SK-N-SH (cell line): ENCODE measurements at regions not wholly inside any gene's neighbourhood (a gene's known extent, or its start where the extent isn't known, plus 50 kb on each side); places are given as distances from the start of the nearest gene placed in this dataset.

Source experiments
- CTCF ChIA-PET: fragments of 300-600, 350-600 bp; formaldehyde crosslinking; extraction: SDS; loops from one replicate; lab custom pipeline; 2021; lab: Yijun Ruan, JAX
- POLR2A ChIA-PET: fragments of 350-600 bp; sonication (Branson Sonifier 250); formaldehyde crosslinking; extraction: SDS; loops from one replicate; lab custom pipeline; 2020; ENCODE audit warnings: antibody characterized with exemption, inconsistent platforms; lab: Yijun Ruan, JAX
- DNase-seq: peaks from one replicate; pipeline ENCODE4 v3.0.0; 2012
- H2AFZ ChIP-seq: fragments of 200-600 bp; sonication (generic); 2 replicates; pipeline ENCODE4 v1.8.1; 2016; ENCODE audit warnings: antibody characterized with exemption, mild to moderate bottlenecking, low read depth
- H3F3A ChIP-seq: fragments of 200-600 bp; sonication (generic); replicated peaks from 2 replicates; pipeline ENCODE3; 2016; ENCODE audit warnings: antibody characterized with exemption, mild to moderate bottlenecking; ENCODE audit not compliant: insufficient read depth
- H3K27ac ChIP-seq, 2 experiments: fragments of 200-500 bp in 1 of 2; fragments of 200-600 bp in 1 of 2; sonication (Bioruptor generic) in 1 of 2; sonication (generic), shearing (Covaris generic) in 1 of 2; 2 replicates each; pipeline versions ENCODE4 v1.5.1 to v1.6.1; 2014 to 2016; ENCODE audit warnings: low read depth in 2 of 2, inconsistent platforms in 1 of 2, low read length in 1 of 2, mild to moderate bottlenecking in 1 of 2, mixed read lengths in 1 of 2
- H3K27me3 ChIP-seq: fragments of 200-600 bp; sonication (generic), shearing (Covaris generic); 2 replicates; pipeline ENCODE4 v1.6.1; 2016; ENCODE audit warnings: mixed run types; ENCODE audit not compliant: insufficient read depth
- H3K36me3 ChIP-seq, 2 experiments: fragments of 200-500 bp in 1 of 2; fragments of 200-600 bp in 1 of 2; sonication (Bioruptor generic) in 1 of 2; sonication (generic) in 1 of 2; replicated peaks in 1 of 2; 2 replicates each; pipeline versions ENCODE3 to v1.5.1; 2014 to 2016; ENCODE audit warnings: low read length in 1 of 2, mild to moderate bottlenecking in 1 of 2; ENCODE audit not compliant: insufficient read depth in 2 of 2, control insufficient read depth in 1 of 2
- H3K4me1 ChIP-seq, 2 experiments: fragments of 200-500 bp in 1 of 2; fragments of 200-600 bp in 1 of 2; sonication (Bioruptor generic) in 1 of 2; sonication (generic), shearing (Covaris generic) in 1 of 2; 2 replicates each; pipeline versions ENCODE4 v1.5.1 to v1.6.1; 2014 to 2016; ENCODE audit warnings: low read depth in 1 of 2, low read length in 1 of 2, mixed run types in 1 of 2; ENCODE audit not compliant: insufficient read depth in 2 of 2, control insufficient read depth in 1 of 2
- H3K4me2 ChIP-seq: fragments of 200-600 bp; sonication (generic), shearing (Covaris generic); 2 replicates; pipeline ENCODE4 v1.6.1; 2017; ENCODE audit warnings: mixed run types
- H3K4me3 ChIP-seq, 2 experiments: fragments of 200-500 bp in 1 of 2; fragments of 200-600 bp in 1 of 2; sonication (Bioruptor generic) in 1 of 2; sonication (generic), shearing (Covaris generic) in 1 of 2; 2 replicates each; pipeline versions ENCODE4 v1.5.1 to v1.8.1; 2014 to 2016; ENCODE audit warnings: low read depth in 2 of 2, inconsistent platforms in 1 of 2, low read length in 1 of 2, mild to moderate bottlenecking in 1 of 2, mixed read lengths in 1 of 2, moderate library complexity in 1 of 2
- H3K79me2 ChIP-seq: fragments of 200-600 bp; sonication (generic); 2 replicates; pipeline ENCODE4 v1.8.1; 2017; ENCODE audit warnings: mild to moderate bottlenecking; ENCODE audit not compliant: insufficient read depth
- H3K9ac ChIP-seq: fragments of 200-600 bp; sonication (generic); 2 replicates; pipeline ENCODE4 v1.6.1; 2017; ENCODE audit warnings: mixed run types
- H3K9me2 ChIP-seq: fragments of 200-600 bp; sonication (generic); 2 replicates; pipeline ENCODE4 v1.6.1; 2017; ENCODE audit warnings: mixed run types
- H3K9me3 ChIP-seq: fragments of 200-600 bp; sonication (generic); 2 replicates; pipeline ENCODE4 v1.6.1; 2017; ENCODE audit warnings: mixed run types, mild to moderate bottlenecking, moderate library complexity
- H4K20me1 ChIP-seq: fragments of 200-600 bp; sonication (generic); 2 replicates; pipeline ENCODE4 v1.6.1; 2017; ENCODE audit warnings: mild to moderate bottlenecking, mixed run types; ENCODE audit not compliant: insufficient read depth
- EP300 ChIP-seq, 2 experiments: IDR thresholded peaks; 2 replicates each; pipeline versions ENCODE4 v1.4.0 to v1.6.1; 2012; ENCODE audit warnings: borderline replicate concordance in 1 of 2, low read depth in 1 of 2, low read length in 1 of 2
- FOSL2 ChIP-seq: IDR thresholded peaks from 2 replicates; pipeline ENCODE4 v1.4.0; 2012; ENCODE audit warnings: low read depth, mild to moderate bottlenecking, moderate library complexity, borderline replicate concordance
- FOXM1 ChIP-seq: IDR thresholded peaks from 2 replicates; pipeline ENCODE4 v1.4.0; 2012; ENCODE audit warnings: low read depth, mild to moderate bottlenecking
- GABPA ChIP-seq: IDR thresholded peaks from 2 replicates; pipeline ENCODE4 v1.4.0; 2012; ENCODE audit warnings: low read depth, mild to moderate bottlenecking
- MEF2A ChIP-seq: IDR thresholded peaks from 2 replicates; pipeline ENCODE4 v1.4.0; 2012; ENCODE audit warnings: low read depth, borderline replicate concordance
- NFIC ChIP-seq: IDR thresholded peaks from 2 replicates; pipeline ENCODE4 v1.4.0; 2012; ENCODE audit warnings: borderline replicate concordance
- RAD21 ChIP-seq: IDR thresholded peaks from 2 replicates; pipeline ENCODE4 v1.6.1; 2012; ENCODE audit warnings: mild to moderate bottlenecking, low read length
- RFX5 ChIP-seq: IDR thresholded peaks from 2 replicates; pipeline ENCODE4 v1.6.1; 2012; ENCODE audit warnings: mild to moderate bottlenecking, improper control_type of control experiment, low read length
- TAF1 ChIP-seq: IDR thresholded peaks from 2 replicates; pipeline ENCODE4 v1.6.1; 2012; ENCODE audit warnings: low read depth, mild to moderate bottlenecking, low read length, moderate library complexity, borderline replicate concordance
- TEAD4 ChIP-seq: IDR thresholded peaks from 2 replicates; pipeline ENCODE4 v1.4.0; 2012; ENCODE audit warnings: mild to moderate bottlenecking, borderline replicate concordance; ENCODE audit not compliant: insufficient read depth
- WGBS: methylation state at CpG from one replicate; pipeline ENCODE4 v1.1.6; 2017; ENCODE audit warnings: low lambda C conversion rate; 5-methylcytosine and 5-hydroxymethylcytosine counted together
- TF ChIP-seq, protein P1 (sequence below): IDR thresholded peaks from 2 replicates; pipeline ENCODE4 v1.4.0; 2012; ENCODE audit warnings: low read depth, borderline replicate concordance
- TF ChIP-seq, protein P2 (sequence below): IDR thresholded peaks from 2 replicates; pipeline ENCODE4; 2012
- TF ChIP-seq, protein P3 (sequence below): IDR thresholded peaks from 2 replicates; pipeline ENCODE4 v1.4.0; 2012; ENCODE audit warnings: low read depth
- TF ChIP-seq, protein P4 (sequence below): fragments of 150-350 bp; IDR thresholded peaks from 2 replicates; pipeline ENCODE4 v1.6.1; 2017; ENCODE audit warnings: antibody characterized with exemption, low read length, low read depth, borderline replicate concordance
- TF ChIP-seq, protein P5 (sequence below): fragments of 150-350 bp; IDR thresholded peaks from 2 replicates; pipeline ENCODE4 v1.6.1; 2016; ENCODE audit warnings: mild to moderate bottlenecking, low read depth, low read length
- TF ChIP-seq, protein P6 (sequence below): fragments of 200-600 bp; sonication (generic); IDR thresholded peaks from 2 replicates; pipeline ENCODE4 v1.6.1; 2017; ENCODE audit warnings: antibody characterized with exemption, mild to moderate bottlenecking, moderate library complexity

DNA sequence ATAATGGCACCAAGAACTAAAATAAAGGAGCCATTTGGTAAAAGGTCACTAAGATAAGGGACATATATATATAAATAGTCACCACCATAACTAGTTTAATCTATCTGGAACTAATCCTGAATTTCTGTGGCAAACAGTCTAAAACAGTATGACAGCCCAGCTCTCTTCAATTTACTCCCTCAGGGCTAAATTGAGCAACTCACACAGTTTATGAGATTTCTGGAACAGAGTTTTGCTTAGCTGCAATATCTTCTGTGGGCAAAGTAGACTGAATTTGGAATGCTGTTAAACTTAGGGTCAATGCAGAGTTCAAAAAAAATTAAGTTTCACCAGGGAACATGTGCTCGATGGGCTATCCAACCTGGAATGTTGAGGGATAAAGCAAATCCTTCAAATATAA, 70.1 kb upstream of the VEPH1 start:
- H3K79me2 ChIP-seq, result no peaks in the 10 kb centered on the region; the same call in 1 of the 2 replicates
- H3K27me3 ChIP-seq, result no peaks in the 10 kb centered on the region
- H3K36me3 ChIP-seq, result peaks cover 0 to 4% of the 10 kb centered on the region in 2 experiments
- H3K4me1 ChIP-seq, result no peaks in the 10 kb centered on the region; a peak in 1 of 4 replicates
- H3F3A ChIP-seq, result no peaks in the 10 kb centered on the region
- no peak overlapping the region for H3K27ac ChIP-seq
- no peaks in the 10 kb centered on the region for H4K20me1 ChIP-seq
- CTCF ChIA-PET, result interaction anchor here (0.9 to 3.4 kb wide), 27 partner anchors 10 to 1218 kb away, joined by 3 to 113 read pairs (median 6); partner anchors contain the start of genes GFM1 and RSRC1
- TF ChIP-seq, protein P1, sequence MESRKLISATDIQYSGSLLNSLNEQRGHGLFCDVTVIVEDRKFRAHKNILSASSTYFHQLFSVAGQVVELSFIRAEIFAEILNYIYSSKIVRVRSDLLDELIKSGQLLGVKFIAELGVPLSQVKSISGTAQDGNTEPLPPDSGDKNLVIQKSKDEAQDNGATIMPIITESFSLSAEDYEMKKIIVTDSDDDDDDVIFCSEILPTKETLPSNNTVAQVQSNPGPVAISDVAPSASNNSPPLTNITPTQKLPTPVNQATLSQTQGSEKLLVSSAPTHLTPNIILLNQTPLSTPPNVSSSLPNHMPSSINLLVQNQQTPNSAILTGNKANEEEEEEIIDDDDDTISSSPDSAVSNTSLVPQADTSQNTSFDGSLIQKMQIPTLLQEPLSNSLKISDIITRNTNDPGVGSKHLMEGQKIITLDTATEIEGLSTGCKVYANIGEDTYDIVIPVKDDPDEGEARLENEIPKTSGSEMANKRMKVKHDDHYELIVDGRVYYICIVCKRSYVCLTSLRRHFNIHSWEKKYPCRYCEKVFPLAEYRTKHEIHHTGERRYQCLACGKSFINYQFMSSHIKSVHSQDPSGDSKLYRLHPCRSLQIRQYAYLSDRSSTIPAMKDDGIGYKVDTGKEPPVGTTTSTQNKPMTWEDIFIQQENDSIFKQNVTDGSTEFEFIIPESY, result no peak
- TF ChIP-seq, protein P2, sequence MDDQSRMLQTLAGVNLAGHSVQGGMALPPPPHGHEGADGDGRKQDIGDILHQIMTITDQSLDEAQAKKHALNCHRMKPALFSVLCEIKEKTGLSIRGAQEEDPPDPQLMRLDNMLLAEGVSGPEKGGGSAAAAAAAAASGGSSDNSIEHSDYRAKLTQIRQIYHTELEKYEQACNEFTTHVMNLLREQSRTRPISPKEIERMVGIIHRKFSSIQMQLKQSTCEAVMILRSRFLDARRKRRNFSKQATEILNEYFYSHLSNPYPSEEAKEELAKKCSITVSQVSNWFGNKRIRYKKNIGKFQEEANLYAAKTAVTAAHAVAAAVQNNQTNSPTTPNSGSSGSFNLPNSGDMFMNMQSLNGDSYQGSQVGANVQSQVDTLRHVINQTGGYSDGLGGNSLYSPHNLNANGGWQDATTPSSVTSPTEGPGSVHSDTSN, result no peak
- TF ChIP-seq NFIC (no peak), RFX5 (no peak), GABPA (no peak), MEF2A (no peak), TEAD4 (no peak), FOSL2 (no peak), TAF1 (no peak), FOXM1 (no peak), EP300 (IDR thresholded peaks at IDR 0.05; ENCODE audit: borderline replicate concordance in 1 of 2, low read depth in 1 of 2, low read length in 1 of 2) (no peak), RAD21 (no peak)
- TF ChIP-seq, protein P3, sequence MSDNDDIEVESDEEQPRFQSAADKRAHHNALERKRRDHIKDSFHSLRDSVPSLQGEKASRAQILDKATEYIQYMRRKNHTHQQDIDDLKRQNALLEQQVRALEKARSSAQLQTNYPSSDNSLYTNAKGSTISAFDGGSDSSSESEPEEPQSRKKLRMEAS, result no peak
- TF ChIP-seq, protein P4, sequence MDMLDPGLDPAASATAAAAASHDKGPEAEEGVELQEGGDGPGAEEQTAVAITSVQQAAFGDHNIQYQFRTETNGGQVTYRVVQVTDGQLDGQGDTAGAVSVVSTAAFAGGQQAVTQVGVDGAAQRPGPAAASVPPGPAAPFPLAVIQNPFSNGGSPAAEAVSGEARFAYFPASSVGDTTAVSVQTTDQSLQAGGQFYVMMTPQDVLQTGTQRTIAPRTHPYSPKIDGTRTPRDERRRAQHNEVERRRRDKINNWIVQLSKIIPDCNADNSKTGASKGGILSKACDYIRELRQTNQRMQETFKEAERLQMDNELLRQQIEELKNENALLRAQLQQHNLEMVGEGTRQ, result no peak
- TF ChIP-seq, protein P5, sequence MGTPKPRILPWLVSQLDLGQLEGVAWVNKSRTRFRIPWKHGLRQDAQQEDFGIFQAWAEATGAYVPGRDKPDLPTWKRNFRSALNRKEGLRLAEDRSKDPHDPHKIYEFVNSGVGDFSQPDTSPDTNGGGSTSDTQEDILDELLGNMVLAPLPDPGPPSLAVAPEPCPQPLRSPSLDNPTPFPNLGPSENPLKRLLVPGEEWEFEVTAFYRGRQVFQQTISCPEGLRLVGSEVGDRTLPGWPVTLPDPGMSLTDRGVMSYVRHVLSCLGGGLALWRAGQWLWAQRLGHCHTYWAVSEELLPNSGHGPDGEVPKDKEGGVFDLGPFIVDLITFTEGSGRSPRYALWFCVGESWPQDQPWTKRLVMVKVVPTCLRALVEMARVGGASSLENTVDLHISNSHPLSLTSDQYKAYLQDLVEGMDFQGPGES, result no peak
- TF ChIP-seq, protein P6, sequence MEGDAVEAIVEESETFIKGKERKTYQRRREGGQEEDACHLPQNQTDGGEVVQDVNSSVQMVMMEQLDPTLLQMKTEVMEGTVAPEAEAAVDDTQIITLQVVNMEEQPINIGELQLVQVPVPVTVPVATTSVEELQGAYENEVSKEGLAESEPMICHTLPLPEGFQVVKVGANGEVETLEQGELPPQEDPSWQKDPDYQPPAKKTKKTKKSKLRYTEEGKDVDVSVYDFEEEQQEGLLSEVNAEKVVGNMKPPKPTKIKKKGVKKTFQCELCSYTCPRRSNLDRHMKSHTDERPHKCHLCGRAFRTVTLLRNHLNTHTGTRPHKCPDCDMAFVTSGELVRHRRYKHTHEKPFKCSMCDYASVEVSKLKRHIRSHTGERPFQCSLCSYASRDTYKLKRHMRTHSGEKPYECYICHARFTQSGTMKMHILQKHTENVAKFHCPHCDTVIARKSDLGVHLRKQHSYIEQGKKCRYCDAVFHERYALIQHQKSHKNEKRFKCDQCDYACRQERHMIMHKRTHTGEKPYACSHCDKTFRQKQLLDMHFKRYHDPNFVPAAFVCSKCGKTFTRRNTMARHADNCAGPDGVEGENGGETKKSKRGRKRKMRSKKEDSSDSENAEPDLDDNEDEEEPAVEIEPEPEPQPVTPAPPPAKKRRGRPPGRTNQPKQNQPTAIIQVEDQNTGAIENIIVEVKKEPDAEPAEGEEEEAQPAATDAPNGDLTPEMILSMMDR, result no peak
- WGBS, result 73% methylated on average over 1 of the region's 1 CpG
- no peaks in the 10 kb centered on the region for H3K9me2 ChIP-seq
- no peaks in the 10 kb centered on the region for H3K9me3 ChIP-seq
- no peak for DNase-seq
- no peak overlapping the region for H3K4me2 ChIP-seq
- no peak overlapping the region for H3K9ac ChIP-seq
- H2AFZ ChIP-seq, result no peak overlapping the region
- H3K4me3 ChIP-seq, result no peak overlapping the region
- POLR2A ChIA-PET, result no interaction called here
